H1 (cell line): ENCODE measurements at regions not wholly inside any gene's neighbourhood (a gene's known extent, or its start where the extent isn't known, plus 50 kb on each side); places are given as distances from the start of the nearest gene placed in this dataset.

Experiments
- EP300 ChIP-seq, 2 experiments: IDR thresholded peaks; 1 replicate in 1 of 2; 2 replicates in 1 of 2; pipeline ENCODE4 v1.6.1; 2011 to 2012; ENCODE audit warnings: low read depth in 2 of 2, low read length in 2 of 2, mild to moderate bottlenecking in 2 of 2, borderline replicate concordance in 1 of 2, inconsistent platforms in 1 of 2, moderate library complexity in 1 of 2
- KDM1A ChIP-seq: fragments of 200-600, 300-600 bp; sonication (generic); IDR thresholded peaks from 2 replicates; pipeline ENCODE4 v1.7.1; 2016; ENCODE audit warnings: mild to moderate bottlenecking, low read length, borderline replicate concordance
- KDM4A ChIP-seq: IDR thresholded peaks from one replicate; pipeline ENCODE4 v1.7.1; 2012; ENCODE audit warnings: low read depth, mild to moderate bottlenecking, moderate library complexity, low read length, inconsistent platforms; ENCODE audit not compliant: severe bottlenecking
- SAP30 ChIP-seq: fragments of 300-600 bp; sonication (generic); IDR thresholded peaks from 2 replicates; pipeline ENCODE4 v1.7.1; 2012; ENCODE audit warnings: low read length, moderate library complexity, mild to moderate bottlenecking, inconsistent platforms; ENCODE audit not compliant: insufficient read depth, insufficient replicate concordance
- TF ChIP-seq, protein P1 (sequence below): IDR thresholded peaks from 2 replicates; pipeline ENCODE4 v1.6.1; 2011; ENCODE audit warnings: low read length, improper control_type of control experiment

DNA sequence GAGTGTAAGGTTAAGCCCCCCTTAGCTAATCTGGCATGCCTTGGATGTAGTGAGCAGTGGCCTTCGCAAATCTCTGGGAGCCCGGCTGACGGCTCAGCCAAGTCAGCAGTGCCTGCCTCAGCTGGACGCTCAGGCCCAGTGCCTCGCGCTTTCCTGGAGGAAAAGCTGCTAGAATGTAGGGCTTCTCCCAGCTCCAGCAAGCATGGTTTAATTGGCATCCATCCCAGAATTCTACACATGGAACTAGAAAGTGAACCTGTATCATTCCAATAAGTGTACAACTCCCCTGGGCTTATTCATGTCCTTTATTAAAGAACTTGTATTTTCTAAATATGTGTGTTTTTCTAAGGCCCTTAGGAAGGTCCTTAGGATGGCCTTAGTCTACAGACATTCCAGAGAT, 287.8 kb upstream of the SHH start (continued):
- TF ChIP-seq KDM4A (no peak), SAP30 (no peak), EP300 (IDR thresholded peaks at IDR 0.05; ENCODE audit: borderline replicate concordance in 1 of 2, low read depth in 2 of 2, low read length in 2 of 2) (no peak), KDM1A (no peak)
- TF ChIP-seq, protein P1, sequence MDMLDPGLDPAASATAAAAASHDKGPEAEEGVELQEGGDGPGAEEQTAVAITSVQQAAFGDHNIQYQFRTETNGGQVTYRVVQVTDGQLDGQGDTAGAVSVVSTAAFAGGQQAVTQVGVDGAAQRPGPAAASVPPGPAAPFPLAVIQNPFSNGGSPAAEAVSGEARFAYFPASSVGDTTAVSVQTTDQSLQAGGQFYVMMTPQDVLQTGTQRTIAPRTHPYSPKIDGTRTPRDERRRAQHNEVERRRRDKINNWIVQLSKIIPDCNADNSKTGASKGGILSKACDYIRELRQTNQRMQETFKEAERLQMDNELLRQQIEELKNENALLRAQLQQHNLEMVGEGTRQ: no peak
